ENCODE measurements at regions not wholly inside any gene's neighbourhood (a gene's known extent, or its start where the extent isn't known, plus 50 kb on each side); places are given as distances from the start of the nearest gene placed in this dataset.

GRCh38 chr2:181763423-181763822 lies 83.1 kb upstream of the NEUROD1 start:
- no peak for TF ChIP-seq SIN3A (IDR thresholded peaks at IDR 0.05; ENCODE audit: borderline replicate concordance, insufficient read depth, low read length)
- no peak for TF ChIP-seq POLR2AphosphoS5 (IDR thresholded peaks at IDR 0.05; ENCODE audit: low read depth, low read length)
- TF ChIP-seq TAF1 (IDR thresholded peaks at IDR 0.05; ENCODE audit: borderline replicate concordance, insufficient read depth, low read length), result no peak
- no peak for TF ChIP-seq FOXP2 (optimal IDR thresholded peaks at IDR 0.05; ENCODE audit: borderline replicate concordance, extremely low read depth, extremely low read length, insufficient read depth)
- no peak for TF ChIP-seq REST (IDR thresholded peaks at IDR 0.05; ENCODE audit: insufficient read depth in 1 of 2, low read depth in 2 of 2, low read length in 2 of 2)

GRCh38 chr2:181764095-181764963 lies 84.0 kb upstream of the NEUROD1 start:
- TF ChIP-seq TAF1 (IDR thresholded peaks at IDR 0.05; ENCODE audit: borderline replicate concordance, insufficient read depth, low read length) (no peak), REST (IDR thresholded peaks at IDR 0.05; ENCODE audit: insufficient read depth in 1 of 2, low read depth in 2 of 2, low read length in 2 of 2) (no peak), SIN3A (IDR thresholded peaks at IDR 0.05; ENCODE audit: borderline replicate concordance, insufficient read depth, low read length) (no peak), POLR2AphosphoS5 (IDR thresholded peaks at IDR 0.05; ENCODE audit: low read depth, low read length) (no peak), FOXP2 (optimal IDR thresholded peaks at IDR 0.05; ENCODE audit: borderline replicate concordance, extremely low read depth, extremely low read length, insufficient read depth) (no peak)

- TF ChIP-seq POLR2AphosphoS5 (IDR thresholded peaks at IDR 0.05; ENCODE audit: low read depth, low read length), result no peak
- no peak for TF ChIP-seq FOXP2 (optimal IDR thresholded peaks at IDR 0.05; ENCODE audit: borderline replicate concordance, extremely low read depth, extremely low read length, insufficient read depth)
- no peak for TF ChIP-seq REST (IDR thresholded peaks at IDR 0.05; ENCODE audit: insufficient read depth in 1 of 2, low read depth in 2 of 2, low read length in 2 of 2)
- TF ChIP-seq SIN3A (IDR thresholded peaks at IDR 0.05; ENCODE audit: borderline replicate concordance, insufficient read depth, low read length), result no peak
- TF ChIP-seq TAF1 (IDR thresholded peaks at IDR 0.05; ENCODE audit: borderline replicate concordance, insufficient read depth, low read length), result no peak
Measured at GRCh38 chr2:181766129-181766528, 85.8 kb upstream of the NEUROD1 start.

- TF ChIP-seq POLR2AphosphoS5 (IDR thresholded peaks at IDR 0.05; ENCODE audit: low read depth, low read length) (no peak), SIN3A (IDR thresholded peaks at IDR 0.05; ENCODE audit: borderline replicate concordance, insufficient read depth, low read length) (no peak), TAF1 (IDR thresholded peaks at IDR 0.05; ENCODE audit: borderline replicate concordance, insufficient read depth, low read length) (no peak), REST (IDR thresholded peaks at IDR 0.05; ENCODE audit: insufficient read depth in 1 of 2, low read depth in 2 of 2, low read length in 2 of 2) (no peak), FOXP2 (optimal IDR thresholded peaks at IDR 0.05; ENCODE audit: borderline replicate concordance, extremely low read depth, extremely low read length, insufficient read depth) (no peak)
Measured at GRCh38 chr2:181770150-181770549, 89.8 kb upstream of the NEUROD1 start.

All from PFSK-1 (cell line).